H1 (cell line): ENCODE measurements at regions not wholly inside any gene's neighbourhood (a gene's known extent, or its start where the extent isn't known, plus 50 kb on each side); places are given as distances from the start of the nearest gene placed in this dataset.

Experiments used
- CTCF ChIP-seq, 3 experiments: IDR thresholded peaks; 1 replicate in 2 of 3; 2 replicates in 1 of 3; pipeline versions ENCODE4 v1.5.1 to v1.6.1; 2011; ENCODE audit warnings: low read length in 3 of 3, mild to moderate bottlenecking in 3 of 3, inconsistent platforms in 2 of 3, low read depth in 1 of 3, moderate library complexity in 1 of 3; ENCODE audit not compliant: insufficient read depth in 1 of 3; ENCODE audit errors: control extremely low read depth in 1 of 3
- PHF8 ChIP-seq: fragments of 200-600 bp; sonication (generic); conservative IDR thresholded peaks from 2 replicates; pipeline ENCODE4 v1.7.1; 2012; ENCODE audit warnings: low read depth, mild to moderate bottlenecking, inconsistent platforms, low read length, moderate library complexity

DNA sequence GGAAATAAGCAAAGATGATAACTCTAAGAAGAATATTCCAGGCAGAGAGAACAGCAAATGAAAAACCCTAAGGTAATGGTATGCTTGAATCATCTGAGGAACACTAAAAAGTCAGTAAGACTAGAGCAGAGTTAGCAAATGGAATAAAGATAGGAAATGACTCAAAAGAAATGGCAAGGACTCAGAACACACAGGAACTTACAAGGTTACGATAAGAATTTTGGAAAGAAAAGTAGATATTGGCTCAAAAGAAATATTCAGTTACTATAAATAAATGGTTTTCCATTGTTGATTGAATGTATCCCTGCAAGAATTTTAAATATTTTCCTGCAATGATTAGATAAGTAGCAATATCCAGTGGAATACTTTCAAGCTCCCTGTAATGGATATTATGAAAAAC is 705.8 kb downstream of the C12orf50 start:
- no peak for TF ChIP-seq CTCF (IDR thresholded peaks at IDR 0.05; ENCODE audit: control extremely low read depth in 1 of 3, insufficient read depth in 1 of 3, low read depth in 1 of 3, low read length in 3 of 3)
- TF ChIP-seq PHF8, result no peak
